ENCODE measurements at regions not wholly inside any gene's neighbourhood (a gene's known extent, or its start where the extent isn't known, plus 50 kb on each side); places are given as distances from the start of the nearest gene placed in this dataset.

GRCh38 chr11:27838674-27839073, 138.4 kb upstream of the BDNF start:
- Mint-ChIP-seq H3K36me3 (ENCODE audit: insufficient read depth, unreplicated experiment) (no peaks in the 10 kb centered on the region), H3K27ac (ENCODE audit: unreplicated experiment) (peak overlapping the region; percentile 9), H3K9me3 (ENCODE audit: unreplicated experiment) (peaks cover 15% of the 10 kb centered on the region), H3K4me1 (ENCODE audit: low read depth, unreplicated experiment) (peaks cover 12% of the 10 kb centered on the region), H3K4me3 (ENCODE audit: unreplicated experiment) (peak overlapping the region; percentile 12), H3K27me3 (ENCODE audit: insufficient read depth, unreplicated experiment) (no peaks in the 10 kb centered on the region)
- ChIA-PET CTCF (interaction anchor here (0.5 kb wide), 1 partner anchor 80 kb away, joined by 3 read pairs; no protein-coding TSS in a partner anchor), POLR2A (no interaction called here)
- no peak overlapping the region for H3K4me3 ChIP-seq (ENCODE audit: low read depth, low read length)
- no peaks in the 10 kb centered on the region for H3K4me1 ChIP-seq
- no peak for TF ChIP-seq CTCF (IDR thresholded peaks at IDR 0.05; ENCODE audit: insufficient read depth in 1 of 2, low read depth in 1 of 2, low read length in 1 of 2, severe bottlenecking in 1 of 2, unreplicated experiment in 1 of 2)
- intact Hi-C loops (cut with micrococcal nuclease; ENCODE audit: unreplicated experiment), result loop anchor here (1.0 kb wide), 1 partner anchor 44 kb away; no protein-coding TSS in a partner anchor
- no peaks in the 10 kb centered on the region for H3K36me3 ChIP-seq (ENCODE audit: control insufficient read depth, insufficient read depth, low read length)
- no peaks in the 10 kb centered on the region for H3K27me3 ChIP-seq (replicated peaks; ENCODE audit: control insufficient read depth, insufficient read depth, low read length)
- peak; percentile 34 to 39 for DNase-seq
- no TSS peak for BruUV-seq (replicated peaks)
- no peaks in the 10 kb centered on the region; the same call in 1 of the 2 replicates for H3K9me3 ChIP-seq

GRCh38 chr11:27837895-27838563, 137.8 kb upstream of the BDNF start:
- ChIA-PET POLR2A (no interaction called here), CTCF (interaction anchor here (0.5 kb wide), 1 partner anchor 80 kb away, joined by 3 read pairs; no protein-coding TSS in a partner anchor)
- Histone ChIP-seq H3K4me1 (no peaks in the 10 kb centered on the region), H3K27me3 (replicated peaks; ENCODE audit: control insufficient read depth, insufficient read depth, low read length) (no peaks in the 10 kb centered on the region), H3K9me3 (no peaks in the 10 kb centered on the region; the same call in 1 of the 2 replicates), H3K4me3 (ENCODE audit: low read depth, low read length) (no peak overlapping the region), H3K36me3 (ENCODE audit: control insufficient read depth, insufficient read depth, low read length) (no peaks in the 10 kb centered on the region)
- intact Hi-C loops (cut with micrococcal nuclease; ENCODE audit: unreplicated experiment), result no loop called here
- Mint-ChIP-seq H3K36me3 (ENCODE audit: insufficient read depth, unreplicated experiment) (no peaks in the 10 kb centered on the region), H3K9me3 (ENCODE audit: unreplicated experiment) (peaks cover 15% of the 10 kb centered on the region), H3K4me3 (ENCODE audit: unreplicated experiment) (peak overlapping the region; percentile 12), H3K27me3 (ENCODE audit: insufficient read depth, unreplicated experiment) (no peaks in the 10 kb centered on the region), H3K4me1 (ENCODE audit: low read depth, unreplicated experiment) (peaks cover 12% of the 10 kb centered on the region), H3K27ac (ENCODE audit: unreplicated experiment) (peak overlapping the region; percentile 9)
- DNase-seq, result no peak
- TF ChIP-seq CTCF (IDR thresholded peaks at IDR 0.05; ENCODE audit: insufficient read depth in 1 of 2, low read depth in 1 of 2, low read length in 1 of 2, severe bottlenecking in 1 of 2, unreplicated experiment in 1 of 2), result no peak
- no TSS peak for BruUV-seq (replicated peaks)

GRCh38 chr11:27830206-27830605, 130.0 kb upstream of the BDNF start:
- H3K9me3 Mint-ChIP-seq (ENCODE audit: unreplicated experiment), result no peaks in the 10 kb centered on the region
- BruUV-seq (replicated peaks), result no TSS peak
- no peaks in the 10 kb centered on the region for H3K27me3 Mint-ChIP-seq (ENCODE audit: insufficient read depth, unreplicated experiment)
- no peak overlapping the region for H3K27ac Mint-ChIP-seq (ENCODE audit: unreplicated experiment)
- no peaks in the 10 kb centered on the region for H3K4me1 ChIP-seq
- no peaks in the 10 kb centered on the region for H3K27me3 ChIP-seq (replicated peaks; ENCODE audit: control insufficient read depth, insufficient read depth, low read length)
- H3K9me3 ChIP-seq, result peaks cover 9% of the 10 kb centered on the region; the same call in 1 of the 2 replicates
- TF ChIP-seq CTCF (IDR thresholded peaks at IDR 0.05; ENCODE audit: insufficient read depth in 1 of 2, low read depth in 1 of 2, low read length in 1 of 2, severe bottlenecking in 1 of 2, unreplicated experiment in 1 of 2), result no peak
- H3K4me3 Mint-ChIP-seq (ENCODE audit: unreplicated experiment), result no peak overlapping the region
- intact Hi-C loops (cut with micrococcal nuclease; ENCODE audit: unreplicated experiment), result no loop called here
- ChIA-PET POLR2A (no interaction called here), CTCF (no interaction called here)
- H3K4me1 Mint-ChIP-seq (ENCODE audit: low read depth, unreplicated experiment), result no peaks in the 10 kb centered on the region
- no peak for DNase-seq
- H3K36me3 Mint-ChIP-seq (ENCODE audit: insufficient read depth, unreplicated experiment), result no peaks in the 10 kb centered on the region
- H3K4me3 ChIP-seq (ENCODE audit: low read depth, low read length), result no peak overlapping the region
- H3K36me3 ChIP-seq (ENCODE audit: control insufficient read depth, insufficient read depth, low read length), result no peaks in the 10 kb centered on the region
